ENCODE measurements at regions not wholly inside any gene's neighbourhood (a gene's known extent, or its start where the extent isn't known, plus 50 kb on each side); places are given as distances from the start of the nearest gene placed in this dataset.

- TF ChIP-seq POLR2AphosphoS5 (IDR thresholded peaks at IDR 0.05; ENCODE audit: low read depth, low read length) (no peak), POLR2A (IDR thresholded peaks at IDR 0.05; ENCODE audit: low read depth, low read length) (no peak)
Observed at GRCh38 chr3:127501177-127501576, 89.4 kb downstream of the TPRA1 start.
